Common myeloid progenitor, CD34-positive (primary cell): ENCODE measurements at regions not wholly inside any gene's neighbourhood (a gene's known extent, or its start where the extent isn't known, plus 50 kb on each side); places are given as distances from the start of the nearest gene placed in this dataset.
"Not testable (repeated sequence)": the region's sequence is repeated elsewhere in the genome, so short reads cannot be mapped to it uniquely, and the experiment has no call there.

Experiments used
- CTCF ChIA-PET: fragments of 350-600 bp; sonication (Branson Sonifier 250); formaldehyde crosslinking; loops from one replicate; lab custom pipeline; 2021; ENCODE audit warnings: antibody characterized with exemption; lab: Charles Lee
- POLR2A ChIA-PET: fragments of 350-600 bp; sonication (Branson Sonifier 250); formaldehyde crosslinking; loops from one replicate; lab custom pipeline; 2021; ENCODE audit warnings: antibody characterized with exemption; lab: Charles Lee
- DNase-seq, 3 donors: peaks; one replicate each; pipeline versions ENCODE4 v3.0.0 to v3.0.0-alpha.2; 2013
- H3K27ac ChIP-seq, 2 experiments: 1 replicate in 1 of 2; 2 replicates in 1 of 2; pipeline ENCODE4 v1.7.0; 2013; ENCODE audit warnings: inconsistent platforms in 2 of 2, low read length in 2 of 2, mild to moderate bottlenecking in 2 of 2, low read depth in 1 of 2, moderate library complexity in 1 of 2; ENCODE audit not compliant: severe bottlenecking in 2 of 2, insufficient read depth in 1 of 2, poor library complexity in 1 of 2
- H3K27me3 ChIP-seq, 5 experiments: replicated peaks in 2 of 5; 1 replicate in 3 of 5; 2 replicates in 2 of 5; pipeline versions ENCODE4 v1.6.1 to v1.7.0; 2013; ENCODE audit warnings: low read length in 4 of 5, mild to moderate bottlenecking in 2 of 5, moderate library complexity in 2 of 5, inconsistent platforms in 1 of 5; ENCODE audit not compliant: insufficient read depth in 5 of 5, control insufficient read depth in 4 of 5
- H3K36me3 ChIP-seq, 4 experiments: 1 replicate in 2 of 4; 2 replicates in 2 of 4; pipeline versions ENCODE4 v1.6.1 to v1.7.0; 2013; ENCODE audit warnings: low read length in 3 of 4, control low read depth in 1 of 4, mild to moderate bottlenecking in 1 of 4; ENCODE audit not compliant: control insufficient read depth in 4 of 4, insufficient read depth in 4 of 4
- H3K4me1 ChIP-seq, 4 experiments: 1 replicate in 3 of 4; 2 replicates in 1 of 4; pipeline versions ENCODE4 v1.6.1 to v1.7.1; 2013; ENCODE audit warnings: low read length in 3 of 4, mild to moderate bottlenecking in 3 of 4, control low read depth in 1 of 4, inconsistent platforms in 1 of 4, moderate library complexity in 1 of 4; ENCODE audit not compliant: control insufficient read depth in 4 of 4, insufficient read depth in 4 of 4; ENCODE audit errors: control extremely low read depth in 1 of 4
- H3K4me3 ChIP-seq, 7 experiments: 1 replicate in 4 of 7; 2 replicates in 3 of 7; pipeline versions ENCODE4 v1.5.1 to v1.7.0; 2013; ENCODE audit warnings: mild to moderate bottlenecking in 7 of 7, low read length in 6 of 7, moderate library complexity in 6 of 7, inconsistent platforms in 2 of 7, low read depth in 2 of 7, control low read depth in 1 of 7; ENCODE audit not compliant: insufficient read depth in 4 of 7, control insufficient read depth in 1 of 7; ENCODE audit errors: extremely low read depth in 1 of 7
- H3K9me3 ChIP-seq, 5 experiments: 1 replicate in 4 of 5; 2 replicates in 1 of 5; pipeline versions ENCODE4 v1.6.1 to v1.7.1; 2013; ENCODE audit warnings: low read length in 4 of 5, mild to moderate bottlenecking in 2 of 5, inconsistent platforms in 1 of 5, low read depth in 1 of 5, moderate library complexity in 1 of 5; ENCODE audit not compliant: control insufficient read depth in 4 of 5, insufficient read depth in 2 of 5; ENCODE audit errors: control extremely low read depth in 1 of 5
- WGBS: methylation state at CpG from one replicate; pipeline ENCODE4 v1.1.5; 2013; ENCODE audit not compliant: insufficient coverage; 5-methylcytosine and 5-hydroxymethylcytosine counted together

GRCh38 chr15:57893040-57893439 is 172.5 kb downstream of the ALDH1A2 start:
- Histone ChIP-seq H3K4me3 (no peak overlapping the region), H3K36me3 (no peaks in the 10 kb centered on the region), H3K9me3 (peaks cover 0 to 12% (median 0%) of the 10 kb centered on the region in 5 experiments), H3K4me1 (no peaks in the 10 kb centered on the region), H3K27ac (no peak overlapping the region), H3K27me3 (peaks cover 0 to 10% (median 4%) of the 10 kb centered on the region in 5 experiments)
- no peak for DNase-seq
- ChIA-PET POLR2A (no interaction called here), CTCF (no interaction called here)
- 100% methylated on average over 2 of the region's 5 CpGs for WGBS

DNA sequence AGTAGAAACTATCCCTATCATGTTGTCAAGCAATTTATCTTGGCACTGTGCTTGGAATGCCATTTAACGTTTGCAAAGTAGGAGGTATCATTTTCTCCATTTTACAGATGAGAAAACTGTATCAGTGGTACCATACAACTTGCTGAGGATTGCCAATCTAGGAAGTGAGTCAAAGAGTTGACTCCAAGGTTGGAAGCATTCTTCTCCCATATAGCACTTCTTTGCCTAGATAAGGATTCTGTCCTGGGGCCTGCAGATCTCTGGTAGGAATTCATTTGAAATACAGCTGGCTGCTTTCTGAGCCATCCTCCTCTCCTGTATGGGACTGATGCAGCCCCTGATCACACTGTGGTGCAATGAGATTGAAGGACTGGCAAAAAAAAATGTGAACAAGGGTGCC is 170.2 kb downstream of the ALDH1A2 start:
- CTCF ChIA-PET, result no interaction called here
- Histone ChIP-seq H3K4me1 (no peaks in the 10 kb centered on the region), H3K9me3 (peaks cover 0 to 12% (median 0%) of the 10 kb centered on the region in 5 experiments), H3K36me3 (no peaks in the 10 kb centered on the region), H3K27ac (no peak overlapping the region), H3K27me3 (peaks cover 0 to 10% (median 0%) of the 10 kb centered on the region in 5 experiments), H3K4me3 (no peak overlapping the region)
- no peak for DNase-seq
- POLR2A ChIA-PET, result no interaction called here
- 100% methylated on average over 1 of the region's 1 CpG for WGBS

DNA sequence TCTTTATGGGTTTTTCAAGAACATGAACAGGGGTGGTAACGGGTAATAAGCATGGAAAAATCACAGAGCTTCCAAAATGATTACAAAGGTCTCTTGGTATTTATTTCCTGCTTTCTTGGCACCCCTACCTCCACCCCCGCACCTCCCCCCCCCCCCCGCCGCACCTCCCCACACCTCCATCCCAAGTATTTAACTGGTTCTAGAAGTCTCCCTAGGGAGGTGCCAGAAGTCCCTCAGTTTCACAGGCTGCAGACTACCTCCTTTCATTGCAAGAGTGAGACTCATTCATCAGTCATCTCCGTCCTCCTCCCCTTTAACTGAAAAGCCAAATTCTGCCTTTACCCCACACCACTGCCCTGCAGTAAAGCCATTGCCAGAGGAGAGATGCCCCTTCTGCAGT is 169.4 kb downstream of the ALDH1A2 start:
- Histone ChIP-seq H3K27me3 (peaks cover 0 to 9% (median 0%) of the 10 kb centered on the region in 5 experiments), H3K9me3 (peaks cover 0 to 12% (median 0%) of the 10 kb centered on the region in 5 experiments), H3K4me3 (no peak overlapping the region), H3K27ac (no peak overlapping the region), H3K36me3 (no peaks in the 10 kb centered on the region), H3K4me1 (no peaks in the 10 kb centered on the region)
- POLR2A ChIA-PET, result no interaction called here
- no peak for DNase-seq
- CTCF ChIA-PET, result no interaction called here
- 86% methylated on average over 1 of the region's 5 CpGs for WGBS

DNA sequence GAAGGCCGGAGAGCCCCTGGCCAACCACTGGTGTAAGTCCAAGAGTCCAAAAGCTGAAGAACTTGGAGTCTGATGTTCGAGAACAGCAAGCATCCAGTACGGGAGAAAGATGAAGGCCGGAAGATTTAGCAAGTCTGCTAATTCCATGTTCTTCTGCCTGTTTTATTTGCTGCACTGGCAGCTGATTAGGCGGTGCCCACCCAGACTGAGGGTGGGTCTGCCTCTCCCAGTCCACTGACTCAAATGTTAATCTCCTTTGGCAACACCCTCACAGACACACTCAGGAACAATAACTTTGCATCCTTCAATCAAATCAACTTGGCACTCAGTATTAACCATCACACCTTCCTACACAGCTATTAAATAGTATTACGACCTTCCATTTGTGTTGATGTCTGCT is 168.6 kb downstream of the ALDH1A2 start:
- H3K4me1 ChIP-seq, DNase-seq, CTCF ChIA-PET, H3K27ac ChIP-seq, H3K36me3 ChIP-seq, H3K27me3 ChIP-seq, H3K4me3 ChIP-seq, POLR2A ChIA-PET, H3K9me3 ChIP-seq: not testable (repeated sequence)
- WGBS, result 100% methylated on average over 6 of the region's 6 CpGs

DNA sequence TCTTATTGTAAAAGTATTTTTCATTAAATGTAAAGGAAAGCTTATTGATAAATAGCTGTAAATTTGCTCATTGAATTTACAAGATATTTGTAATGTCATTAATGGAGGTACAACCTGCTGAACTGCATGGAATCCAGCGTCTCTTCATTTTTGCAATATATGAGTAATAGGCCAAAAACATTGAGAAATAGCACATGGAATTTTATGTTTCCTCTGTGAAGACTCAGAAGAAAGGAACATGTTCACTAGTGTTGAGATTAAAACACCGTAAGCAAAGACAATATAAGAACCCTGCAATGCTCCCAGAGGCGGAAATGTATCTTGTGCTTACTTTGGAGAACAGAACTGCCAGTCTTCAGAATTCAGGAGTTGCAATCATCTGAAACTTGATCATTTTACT is 167.6 kb downstream of the ALDH1A2 start:
- WGBS, result 95% methylated on average over 3 of the region's 3 CpGs
- Histone ChIP-seq H3K27me3 (peaks cover 0 to 5% (median 0%) of the 10 kb centered on the region in 5 experiments), H3K4me1 (no peaks in the 10 kb centered on the region), H3K27ac (no peak overlapping the region), H3K36me3 (no peaks in the 10 kb centered on the region), H3K4me3 (no peak overlapping the region), H3K9me3 (no peaks in the 10 kb centered on the region)
- ChIA-PET POLR2A (no interaction called here), CTCF (no interaction called here)
- no peak for DNase-seq

GRCh38 chr15:57902155-57902554 is 163.4 kb downstream of the ALDH1A2 start:
- Histone ChIP-seq H3K27me3 (peaks cover 0 to 14% (median 2%) of the 10 kb centered on the region in 5 experiments), H3K4me1 (no peaks in the 10 kb centered on the region), H3K9me3 (no peaks in the 10 kb centered on the region), H3K4me3 (no peak overlapping the region), H3K27ac (no peak overlapping the region), H3K36me3 (no peaks in the 10 kb centered on the region)
- no peak for DNase-seq
- CTCF ChIA-PET, result interaction anchor here (1.8 kb wide), 1 partner anchor 21 kb away, joined by 3 read pairs; no protein-coding TSS in a partner anchor
- POLR2A ChIA-PET, result no interaction called here
- WGBS, result 80% methylated on average over 1 of the region's 1 CpG
